HG03066 (cell line): ENCODE measurements at regions not wholly inside any gene's neighbourhood (a gene's known extent, or its start where the extent isn't known, plus 50 kb on each side); places are given as distances from the start of the nearest gene placed in this dataset.

Experiments
- ATAC-seq: cut with Tn5 transposase; IDR thresholded peaks from one replicate; pipeline ENCODE4 v1.9.1; 2021; ENCODE audit warnings: low read depth; ENCODE audit not compliant: unreplicated experiment

DNA sequence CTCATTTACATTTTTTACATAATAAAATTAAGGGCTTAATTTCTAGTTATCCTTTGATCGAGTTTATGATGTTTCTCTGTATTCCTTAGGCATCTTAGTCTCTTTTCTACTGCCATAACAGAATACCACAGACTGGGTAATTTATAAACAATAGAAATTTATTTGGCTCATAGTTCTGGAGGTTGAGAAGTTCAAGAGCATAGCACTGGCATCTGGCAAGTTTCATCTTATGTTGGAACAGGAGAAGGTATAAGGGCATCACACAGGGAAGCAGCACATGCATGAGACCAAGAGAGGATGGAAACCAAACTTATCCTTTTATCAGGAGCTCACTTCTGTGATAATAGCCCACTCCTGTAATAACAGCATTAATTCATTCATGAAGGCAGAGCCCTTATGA, 284.9 kb upstream of the COX7C start:
- no peak for ATAC-seq

- ATAC-seq = no peak
These were observed 279.9 kb upstream of the COX7C start for GRCh38 chr5:86337667-86338460.

DNA sequence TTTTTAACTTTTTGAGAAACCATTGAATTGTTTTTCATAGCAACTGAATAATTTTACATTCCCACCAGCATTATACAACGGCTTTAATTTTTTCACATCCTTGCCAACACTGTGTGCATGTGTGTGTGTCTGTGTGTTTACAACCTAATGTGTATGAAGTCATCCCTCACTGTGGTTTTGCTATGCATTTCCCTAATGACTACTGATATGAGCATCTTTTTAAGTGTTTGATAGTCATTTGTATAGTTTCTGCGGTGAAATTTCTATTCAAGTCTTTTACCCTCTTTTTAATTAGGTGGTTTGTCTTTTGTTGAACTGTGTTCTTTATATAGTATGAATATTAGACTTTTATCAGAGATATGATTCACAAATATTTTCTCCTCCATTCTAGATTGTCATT, 263.1 kb upstream of the COX7C start:
- ATAC-seq = no peak

DNA sequence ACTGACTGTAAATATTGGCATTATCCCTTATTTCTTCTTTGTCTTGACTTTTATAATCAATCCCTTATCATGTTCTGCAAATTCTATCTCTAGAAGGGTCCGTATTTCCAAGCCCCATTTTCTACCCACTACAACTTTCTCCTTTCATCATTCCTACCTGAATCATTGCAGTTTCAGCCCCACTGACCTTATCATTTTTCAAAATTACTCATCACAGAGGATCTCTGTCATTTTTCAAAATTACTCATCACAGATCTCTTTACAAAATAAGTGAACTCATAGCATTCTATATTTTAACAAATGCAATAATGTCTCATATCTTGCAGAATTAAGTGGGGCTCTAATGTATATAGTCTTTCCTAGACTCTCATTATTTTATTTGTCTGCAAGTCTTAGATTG, 256.9 kb upstream of the COX7C start:
- ATAC-seq = no peak

GRCh38 chr5:86371061-86371460, 246.7 kb upstream of the COX7C start:
- ATAC-seq = no peak

DNA sequence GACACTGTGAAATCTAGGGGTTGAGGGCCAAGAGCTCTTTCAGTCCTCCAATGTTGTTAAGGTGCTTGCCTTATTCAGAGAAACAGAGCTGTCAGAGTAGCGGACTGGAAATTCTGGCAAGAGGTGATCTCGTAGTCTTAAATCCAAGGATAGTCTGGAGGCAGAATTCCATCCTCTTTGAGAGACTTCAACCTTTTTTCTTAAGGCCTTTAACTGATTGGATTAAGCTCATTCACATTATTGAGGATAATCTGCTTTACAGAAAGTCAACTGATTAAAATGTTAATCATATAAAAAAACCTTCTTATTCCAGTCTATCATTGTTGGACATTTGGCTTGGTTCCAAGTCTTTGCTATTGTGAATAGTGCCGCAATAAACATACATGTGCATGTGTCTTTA, 243.1 kb upstream of the COX7C start:
- ATAC-seq = no peak

GRCh38 chr5:86376214-86376613, 241.5 kb upstream of the COX7C start:
- ATAC-seq = no peak

- no peak for ATAC-seq
These were observed 214.6 kb upstream of the COX7C start for GRCh38 chr5:86403190-86403589.

DNA sequence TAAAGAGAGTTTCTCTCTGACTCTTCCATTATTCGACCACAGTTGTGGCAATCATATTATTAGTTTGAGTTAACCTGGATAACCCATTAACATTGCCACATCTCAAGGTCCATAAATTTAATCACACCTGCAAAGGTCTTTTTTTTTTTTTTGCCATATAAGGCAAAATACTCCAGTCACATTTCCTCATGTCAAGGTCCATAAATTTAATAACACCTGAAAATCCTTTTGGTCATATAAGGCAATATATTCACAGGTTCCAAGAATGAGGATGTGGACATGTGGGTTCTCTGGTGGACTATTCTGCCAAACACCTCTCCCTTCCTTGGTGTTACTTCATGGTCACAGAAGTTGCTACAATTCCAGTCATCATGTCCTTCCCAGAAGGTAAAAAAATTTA, 213.5 kb upstream of the COX7C start:
- ATAC-seq = no peak

GRCh38 chr5:86407711-86408110, 210.0 kb upstream of the COX7C start:
- no peak for ATAC-seq

DNA sequence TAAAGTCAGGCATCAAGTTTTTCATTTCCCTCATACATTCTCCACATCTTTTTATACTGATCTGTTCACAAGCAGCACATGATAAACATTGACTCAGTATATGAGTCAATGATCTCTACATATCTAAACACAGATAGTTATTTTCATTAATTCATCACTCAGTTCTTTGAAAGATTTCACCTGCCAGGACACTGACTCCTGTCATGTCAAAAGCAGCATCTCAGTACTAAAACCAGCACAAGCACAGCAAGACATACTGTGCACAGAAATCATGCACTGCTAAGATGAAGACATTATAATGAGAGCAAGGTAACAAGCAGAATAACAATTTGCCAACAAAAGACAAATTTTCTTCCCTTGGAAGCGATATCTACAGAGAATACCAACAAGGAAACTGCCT, 206.1 kb upstream of the COX7C start:
- no peak for ATAC-seq

GRCh38 chr5:86427158-86427557, 190.6 kb upstream of the COX7C start:
- no peak for ATAC-seq

DNA sequence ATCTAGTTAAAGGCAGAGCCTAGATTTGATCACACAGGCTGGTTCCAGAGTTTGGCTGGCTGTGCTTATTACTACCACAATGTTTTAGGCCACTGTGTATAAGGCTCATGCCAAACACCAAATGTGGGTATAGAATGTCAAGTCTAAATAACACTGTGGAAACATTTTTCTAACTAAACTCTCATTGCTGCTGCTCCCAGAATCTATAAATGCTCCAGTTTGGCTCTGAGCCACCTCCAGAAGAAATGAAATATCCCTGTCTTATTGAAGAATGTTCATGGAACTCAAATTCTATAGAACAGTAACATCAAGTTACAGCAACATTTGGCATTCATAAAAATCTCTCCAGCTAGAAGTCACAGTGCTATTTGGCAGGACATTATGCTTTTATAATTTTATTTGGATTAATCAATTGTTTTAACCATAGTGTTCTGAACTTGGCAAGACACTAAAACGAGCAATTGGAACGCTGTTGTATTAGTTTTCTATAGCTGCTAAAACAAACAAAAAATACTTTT, 178.1 kb upstream of the COX7C start:
- no peak for ATAC-seq

- no peak for ATAC-seq
These were observed 175.6 kb upstream of the COX7C start for GRCh38 chr5:86442036-86442745.

DNA sequence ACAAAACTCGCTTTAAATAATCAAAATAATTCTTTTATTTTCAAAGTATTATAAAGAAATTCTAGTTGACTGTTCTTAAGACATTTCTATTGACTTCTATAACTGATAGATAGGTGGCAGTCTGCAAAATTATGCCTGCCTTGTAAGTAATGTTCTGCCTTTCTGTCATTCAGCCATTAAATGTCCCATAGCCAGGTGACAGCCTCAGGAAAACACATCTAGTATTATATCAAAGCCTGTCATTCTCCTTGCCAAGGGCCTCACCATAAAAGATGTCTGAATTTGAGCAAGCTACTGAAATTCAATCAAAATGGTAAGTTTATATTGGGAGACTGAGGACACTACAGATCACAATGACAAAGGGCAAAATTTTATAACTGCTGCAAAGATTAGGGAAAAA, 170.4 kb upstream of the COX7C start:
- ATAC-seq = no peak

DNA sequence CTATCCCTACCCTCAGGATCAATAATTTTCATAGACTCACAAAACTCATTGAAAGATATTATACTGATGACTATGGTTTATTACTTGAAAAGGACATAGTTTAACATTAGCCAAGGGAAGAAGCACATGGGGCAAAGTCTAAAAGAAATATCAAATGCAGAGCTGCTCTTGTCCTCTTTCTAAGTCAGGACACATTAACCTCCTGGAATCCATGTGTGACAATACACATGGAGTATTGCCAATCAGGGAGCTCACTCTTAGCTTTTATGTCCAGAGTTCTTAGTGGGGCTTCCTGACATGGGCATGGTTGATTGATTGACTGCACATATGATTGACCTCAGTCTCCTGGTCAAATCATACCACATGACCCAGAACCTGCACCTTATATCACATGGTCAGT, 165.5 kb upstream of the COX7C start:
- no peak for ATAC-seq

DNA sequence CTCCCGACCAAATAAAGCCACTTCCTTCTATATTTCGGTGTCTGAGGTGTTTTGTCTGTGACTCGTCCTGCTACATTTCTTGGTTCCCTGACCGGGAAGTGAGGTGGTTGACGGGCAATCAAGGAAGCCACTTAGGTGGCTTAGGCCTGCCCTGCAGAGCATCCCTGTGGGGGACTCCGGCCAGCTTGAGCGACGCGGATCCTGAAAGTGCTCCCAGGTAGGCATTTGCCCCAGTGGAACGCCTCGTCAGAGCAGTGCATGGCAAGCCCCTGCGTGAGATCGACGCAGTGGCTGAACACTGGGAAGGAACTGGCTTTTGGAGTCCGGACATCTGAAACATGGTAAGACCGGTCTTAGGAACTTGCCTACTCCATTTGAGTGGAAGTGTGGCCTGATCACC, 157.2 kb upstream of the COX7C start:
- no peak for ATAC-seq

DNA sequence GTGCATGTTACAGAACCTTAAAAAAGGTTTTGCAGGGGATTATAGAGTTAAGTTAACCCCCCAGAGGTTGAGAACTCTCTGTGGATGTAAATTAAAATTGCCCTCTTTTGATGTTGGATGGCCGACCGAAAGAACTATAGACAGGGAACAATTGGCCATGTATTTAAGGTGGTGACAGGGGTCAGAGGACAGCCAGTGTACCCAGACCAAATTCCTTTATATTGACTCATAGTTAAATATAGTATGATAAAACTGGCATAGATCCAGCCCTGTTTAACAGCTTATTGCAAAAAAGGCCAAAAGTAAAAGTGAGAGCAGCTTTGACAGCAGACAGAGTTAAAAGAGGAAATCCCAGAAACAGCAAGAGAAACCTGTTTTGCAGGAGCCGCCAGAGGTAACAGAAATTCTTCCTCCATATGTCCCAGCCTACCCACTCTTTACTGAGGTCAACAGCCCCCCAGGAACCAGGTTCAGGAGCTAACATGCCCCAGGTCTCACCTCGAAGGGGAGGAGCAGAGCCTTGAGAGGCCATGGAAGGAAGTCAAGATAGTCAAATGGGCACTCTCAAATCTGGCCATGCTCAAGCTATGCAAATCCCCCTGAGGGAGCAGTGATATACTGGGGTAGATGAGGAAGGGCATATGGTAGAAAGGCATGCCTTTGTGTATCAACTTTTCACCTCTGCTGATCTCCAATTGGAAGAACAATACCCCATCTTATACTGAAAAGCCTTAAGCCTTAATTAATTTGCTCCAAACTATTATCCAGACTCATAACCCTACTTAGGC, 156.4 kb upstream of the COX7C start:
- ATAC-seq = no peak

- no peak for ATAC-seq
These were observed 154.4 kb upstream of the COX7C start for GRCh38 chr5:86463339-86463738.

GRCh38 chr5:86465052-86465838, 152.5 kb upstream of the COX7C start:
- ATAC-seq = no peak
